Caki2 (cell line): ENCODE measurements at regions not wholly inside any gene's neighbourhood (a gene's known extent, or its start where the extent isn't known, plus 50 kb on each side); places are given as distances from the start of the nearest gene placed in this dataset.

Source experiments
- DNase-seq: peaks from one replicate; pipeline ENCODE4 v3.0.0-alpha.2; 2015; ENCODE audit warnings: low read depth
- in situ Hi-C: cut with HindIII; loops from 2 replicates; pipeline ENCODE4 v1.10.0; 2016; ENCODE audit warnings: low sequenced_read_pairs, low pct_unique_long_range_greater_than_20kb, mixed read lengths

- no peak for DNase-seq
- in situ Hi-C loops, result no loop called here
Measured at GRCh38 chr5:89005990-89006389, 123.0 kb upstream of the MEF2C start.

GRCh38 chr5:89004379-89004778, 121.4 kb upstream of the MEF2C start:
- no peak for DNase-seq
- in situ Hi-C loops, result no loop called here

- in situ Hi-C loops, result no loop called here
- no peak for DNase-seq
Measured at GRCh38 chr5:89003563-89004036, 120.6 kb upstream of the MEF2C start.

- DNase-seq, result no peak
- in situ Hi-C loops, result no loop called here
Measured at GRCh38 chr5:88999853-89000252, 116.9 kb upstream of the MEF2C start.

GRCh38 chr5:88997937-88998336, 115.0 kb upstream of the MEF2C start:
- DNase-seq, result no peak
- in situ Hi-C loops, result no loop called here

GRCh38 chr5:88984040-88984439, 101.1 kb upstream of the MEF2C start:
- in situ Hi-C loops, result no loop called here
- no peak for DNase-seq

- in situ Hi-C loops, result no loop called here
- no peak for DNase-seq
Measured at GRCh38 chr5:88979726-88980125, 96.7 kb upstream of the MEF2C start.

GRCh38 chr5:88979244-88979643, 96.3 kb upstream of the MEF2C start:
- no peak for DNase-seq
- in situ Hi-C loops, result no loop called here

- in situ Hi-C loops, result no loop called here
Measured at GRCh38 chr5:88976914-88977313, 93.9 kb upstream of the MEF2C start.

GRCh38 chr5:88967633-88968585, 84.9 kb upstream of the MEF2C start:
- DNase-seq, result no peak
- in situ Hi-C loops, result no loop called here

More at GRCh38 chr5:88976914-88977313, 93.9 kb upstream of the MEF2C start:
- no peak for DNase-seq

- no peak for DNase-seq
- in situ Hi-C loops, result no loop called here
Measured at GRCh38 chr5:88964831-88965230, 81.8 kb upstream of the MEF2C start.

- no peak for DNase-seq
- in situ Hi-C loops, result no loop called here
Measured at GRCh38 chr5:88957013-88957412, 74.0 kb upstream of the MEF2C start.

- DNase-seq, result no peak
- in situ Hi-C loops, result no loop called here
Measured at GRCh38 chr5:88956416-88956815, 73.4 kb upstream of the MEF2C start.

GRCh38 chr5:88955403-88955802, 72.4 kb upstream of the MEF2C start:
- in situ Hi-C loops, result no loop called here
- DNase-seq, result no peak

- DNase-seq, result no peak
- in situ Hi-C loops, result no loop called here
Measured at GRCh38 chr5:88954511-88954910, 71.5 kb upstream of the MEF2C start.

GRCh38 chr5:88952996-88953643, 70.1 kb upstream of the MEF2C start:
- no peak for DNase-seq
- in situ Hi-C loops, result no loop called here

- in situ Hi-C loops, result no loop called here
- DNase-seq, result no peak
Measured at GRCh38 chr5:88952344-88952743, 69.4 kb upstream of the MEF2C start.

GRCh38 chr5:88951457-88951856, 68.5 kb upstream of the MEF2C start:
- DNase-seq, result no peak
- in situ Hi-C loops, result no loop called here

GRCh38 chr5:88948746-88949600, 66.0 kb upstream of the MEF2C start:
- no peak for DNase-seq
- in situ Hi-C loops, result no loop called here
